Liver (tissue), 8 donors: ENCODE measurements at regions not wholly inside any gene's neighbourhood (a gene's known extent, or its start where the extent isn't known, plus 50 kb on each side); places are given as distances from the start of the nearest gene placed in this dataset.

Source experiments
- DNase-seq: peaks from one replicate; pipeline ENCODE4 v3.0.0-alpha.2; 2017; ENCODE audit warnings: low spot score
- H3K27ac ChIP-seq, 2 donors: one replicate each; pipeline ENCODE4 v1.7.0; 2013; ENCODE audit warnings: inconsistent platforms in 2 of 2, low read length in 2 of 2, control low read depth in 1 of 2, low read depth in 1 of 2, mild to moderate bottlenecking in 1 of 2
- H3K27me3 ChIP-seq, 4 donors: one replicate each; pipeline versions ENCODE4 v1.6.1 to v1.7.0; 2013; ENCODE audit warnings: low read length in 3 of 4, inconsistent platforms in 1 of 4, mild to moderate bottlenecking in 1 of 4, moderate library complexity in 1 of 4; ENCODE audit not compliant: control insufficient read depth in 4 of 4, insufficient read depth in 4 of 4
- H3K36me3 ChIP-seq, 4 donors: one replicate each; pipeline versions ENCODE4 v1.6.1 to v1.7.0; 2013; ENCODE audit warnings: low read length in 3 of 4, mild to moderate bottlenecking in 3 of 4, low read depth in 1 of 4, moderate library complexity in 1 of 4; ENCODE audit not compliant: control insufficient read depth in 4 of 4, insufficient read depth in 3 of 4
- H3K4me1 ChIP-seq, 4 donors: one replicate each; pipeline versions ENCODE4 v1.6.1 to v1.7.0; 2013; ENCODE audit warnings: low read length in 3 of 4, mild to moderate bottlenecking in 3 of 4, moderate library complexity in 1 of 4; ENCODE audit not compliant: control insufficient read depth in 4 of 4, insufficient read depth in 4 of 4
- H3K4me3 ChIP-seq, 3 donors: one replicate each; pipeline versions ENCODE4 v1.6.1 to v1.7.0; 2013; ENCODE audit warnings: low read length in 3 of 3, control low read depth in 1 of 3, low read depth in 1 of 3, mild to moderate bottlenecking in 1 of 3
- H3K9ac ChIP-seq, 2 donors: one replicate each; pipeline ENCODE4 v1.7.0; 2013; ENCODE audit warnings: low read length in 2 of 2, mild to moderate bottlenecking in 2 of 2, moderate library complexity in 2 of 2, control low read depth in 1 of 2, low read depth in 1 of 2
- H3K9me3 ChIP-seq, 4 donors: one replicate each; pipeline versions ENCODE4 v1.6.1 to v1.7.0; 2013; ENCODE audit warnings: low read length in 3 of 4; ENCODE audit not compliant: control insufficient read depth in 4 of 4
- ATF3 ChIP-seq: IDR thresholded peaks from 2 replicates; pipeline ENCODE4 v1.6.1; 2016; ENCODE audit warnings: antibody characterized with exemption
- CTCF ChIP-seq: fragments of 150-350 bp; IDR thresholded peaks from 2 replicates; pipeline ENCODE4 v1.5.1; 2017; ENCODE audit warnings: improper control_type of control experiment, low read depth, low read length; ENCODE audit not compliant: missing input control
- EGR1 ChIP-seq, 2 donors: IDR thresholded peaks; 2 replicates each; pipeline ENCODE4 v1.6.1; 2016 to 2018; ENCODE audit warnings: antibody characterized with exemption in 2 of 2, low read depth in 2 of 2
- FOXA1 ChIP-seq: IDR thresholded peaks from 2 replicates; pipeline ENCODE4 v1.6.1; 2016; ENCODE audit warnings: antibody characterized with exemption
- FOXA2 ChIP-seq: IDR thresholded peaks from 2 replicates; pipeline ENCODE4 v1.6.1; 2016; ENCODE audit warnings: antibody characterized with exemption
- GABPA ChIP-seq, 2 donors: IDR thresholded peaks in 1 of 2; conservative IDR thresholded peaks in 1 of 2; 2 replicates each; pipeline ENCODE4 v1.6.1; 2016; ENCODE audit warnings: antibody characterized with exemption in 2 of 2, mild to moderate bottlenecking in 1 of 2, moderate library complexity in 1 of 2
- HNF4A ChIP-seq, 2 donors: conservative IDR thresholded peaks; 2 replicates each; pipeline ENCODE4 v1.6.1; 2016; ENCODE audit warnings: antibody characterized with exemption in 2 of 2, mild to moderate bottlenecking in 2 of 2
- HNF4G ChIP-seq: IDR thresholded peaks from 2 replicates; pipeline ENCODE4 v1.6.1; 2016; ENCODE audit warnings: antibody characterized with exemption
- JUND ChIP-seq, 2 donors: IDR thresholded peaks; 2 replicates each; pipeline ENCODE4 v1.6.1; 2016; ENCODE audit warnings: antibody characterized with exemption in 2 of 2
- MAX ChIP-seq: IDR thresholded peaks from 2 replicates; pipeline ENCODE4 v1.6.1; 2016; ENCODE audit warnings: antibody characterized with exemption
- NR2F2 ChIP-seq: IDR thresholded peaks from 2 replicates; pipeline ENCODE4 v1.6.1; 2016; ENCODE audit warnings: antibody characterized with exemption
- RAD21 ChIP-seq, 2 donors: IDR thresholded peaks; 2 replicates each; pipeline ENCODE4 v1.6.1; 2016; ENCODE audit warnings: antibody characterized with exemption in 2 of 2, mild to moderate bottlenecking in 2 of 2
- REST ChIP-seq: IDR thresholded peaks from 2 replicates; pipeline ENCODE4 v1.6.1; 2016; ENCODE audit warnings: antibody characterized with exemption, mild to moderate bottlenecking
- RXRA ChIP-seq, 2 donors: IDR thresholded peaks; 2 replicates each; pipeline ENCODE4 v1.6.1; 2017 to 2018; ENCODE audit warnings: antibody characterized with exemption in 2 of 2, mild to moderate bottlenecking in 1 of 2
- SP1 ChIP-seq: IDR thresholded peaks from 2 replicates; pipeline ENCODE4 v1.6.1; 2018; ENCODE audit warnings: antibody characterized with exemption, mild to moderate bottlenecking
- TAF1 ChIP-seq: conservative IDR thresholded peaks from 2 replicates; pipeline ENCODE4 v1.6.1; 2016; ENCODE audit warnings: antibody characterized with exemption, mild to moderate bottlenecking
- YY1 ChIP-seq: IDR thresholded peaks from 2 replicates; pipeline ENCODE4 v1.6.1; 2016; ENCODE audit warnings: antibody characterized with exemption, mild to moderate bottlenecking
- ZBTB33 ChIP-seq: IDR thresholded peaks from 2 replicates; pipeline ENCODE4 v1.6.1; 2016; ENCODE audit warnings: antibody characterized with exemption
- WGBS: extraction: QIAGEN DNeasy Blood & Tissue Kit; methylation state at CpG from one replicate; pipeline ENCODE4 v1.1.7; 2013; 5-methylcytosine and 5-hydroxymethylcytosine counted together
- donor health status: healthy.
- donor health status: healthy.
- donor health status: healthy.
- donor health status: healthy.
- donor health status: healthy.

GRCh38 chr9:7333719-7334118 lies 465.9 kb downstream of the DMAC1 start:
- WGBS, result 85% methylated on average over 1 of the region's 1 CpG
- H3K36me3 ChIP-seq, result no peaks in the 10 kb centered on the region
- no peak overlapping the region for H3K4me3 ChIP-seq
- peaks cover 0 to 2% (median 0%) of the 10 kb centered on the region in 4 donors for H3K27me3 ChIP-seq
- H3K27ac ChIP-seq, result no peak overlapping the region
- TF ChIP-seq HNF4A (conservative IDR thresholded peaks at IDR 0.05) (no peak), MAX (no peak), YY1 (no peak), RAD21 (IDR thresholded peaks at IDR 0.05) (no peak), SP1 (no peak), HNF4G (no peak), GABPA (IDR thresholded peaks at IDR 0.05 in 1 of 2, conservative IDR thresholded peaks at IDR 0.05 in 1 of 2) (no peak), JUND (IDR thresholded peaks at IDR 0.05) (no peak), RXRA (IDR thresholded peaks at IDR 0.05) (no peak), ZBTB33 (no peak), NR2F2 (no peak), FOXA2 (no peak), CTCF (no peak), ATF3 (no peak), FOXA1 (no peak), REST (no peak), EGR1 (IDR thresholded peaks at IDR 0.05; ENCODE audit: low read depth in 2 of 2) (no peak), TAF1 (no peak)
- H3K4me1 ChIP-seq, result no peaks in the 10 kb centered on the region
- peaks cover 0 to 4% (median 0%) of the 10 kb centered on the region in 4 donors for H3K9me3 ChIP-seq
- H3K9ac ChIP-seq, result no peak overlapping the region
- no peak for DNase-seq
